HUES64 (cell line): ENCODE measurements at regions not wholly inside any gene's neighbourhood (a gene's known extent, or its start where the extent isn't known, plus 50 kb on each side); places are given as distances from the start of the nearest gene placed in this dataset.

Source experiments
- H3K27ac ChIP-seq: 2 replicates; pipeline ENCODE4 v1.7.0; 2013; ENCODE audit warnings: low read depth, low read length, inconsistent platforms
- H3K27me3 ChIP-seq: 2 replicates; pipeline ENCODE4 v1.6.1; 2013; ENCODE audit warnings: mild to moderate bottlenecking, low read length; ENCODE audit not compliant: insufficient read depth
- H3K36me3 ChIP-seq: 2 replicates; pipeline ENCODE4 v1.6.1; 2013; ENCODE audit warnings: mild to moderate bottlenecking, low read length; ENCODE audit not compliant: insufficient read depth
- H3K4me1 ChIP-seq: 2 replicates; pipeline ENCODE4 v1.6.1; 2013; ENCODE audit warnings: mild to moderate bottlenecking, low read length, moderate library complexity; ENCODE audit not compliant: insufficient read depth
- H3K4me3 ChIP-seq: 2 replicates; pipeline ENCODE4 v1.5.1; 2013; ENCODE audit warnings: mild to moderate bottlenecking, low read length, moderate library complexity
- H3K9ac ChIP-seq: 2 replicates; pipeline ENCODE4 v1.6.1; 2013; ENCODE audit warnings: mild to moderate bottlenecking, low read depth, low read length
- H3K9me3 ChIP-seq: 2 replicates; pipeline ENCODE4 v1.6.1; 2013; ENCODE audit warnings: low read depth, low read length; ENCODE audit not compliant: insufficient read depth
- WGBS: fragments of 150-250, 120-280 bp; methylation state at CpG from one replicate; pipeline ENCODE4 v1.1.7; 2013; ENCODE audit warnings: missing lambda C conversion rate; 5-methylcytosine and 5-hydroxymethylcytosine counted together

DNA sequence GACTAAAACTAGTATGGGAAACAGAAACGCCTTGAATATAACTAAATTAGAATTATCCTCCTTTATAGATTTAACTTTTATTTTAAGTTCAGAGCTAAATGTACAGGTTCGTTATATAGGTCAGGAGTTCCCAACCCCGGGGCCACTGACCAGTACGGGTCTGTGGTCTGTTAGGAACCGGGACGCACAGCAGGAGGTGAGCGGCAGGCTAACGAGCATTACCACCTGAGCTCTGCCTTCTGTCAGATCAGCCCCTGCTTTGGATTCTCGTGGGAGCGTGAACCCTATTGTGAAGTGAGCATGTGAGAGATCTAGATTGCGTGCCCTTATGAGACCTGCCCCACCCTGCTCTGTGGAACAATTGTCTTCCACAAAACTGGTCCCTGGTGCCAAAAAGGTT is 51.0 kb downstream of the FAT4 start:
- H3K9me3 ChIP-seq, result no peaks in the 10 kb centered on the region; the same call in 1 of the 2 replicates
- H3K4me1 ChIP-seq, result peaks cover 4% of the 10 kb centered on the region; the same call in 1 of the 2 replicates
- no peak overlapping the region for H3K9ac ChIP-seq
- no peak overlapping the region for H3K27ac ChIP-seq
- no peaks in the 10 kb centered on the region for H3K36me3 ChIP-seq
- 94% methylated on average over 10 of the region's 11 CpGs for WGBS
- no peaks in the 10 kb centered on the region for H3K27me3 ChIP-seq
- no peak overlapping the region for H3K4me3 ChIP-seq

DNA sequence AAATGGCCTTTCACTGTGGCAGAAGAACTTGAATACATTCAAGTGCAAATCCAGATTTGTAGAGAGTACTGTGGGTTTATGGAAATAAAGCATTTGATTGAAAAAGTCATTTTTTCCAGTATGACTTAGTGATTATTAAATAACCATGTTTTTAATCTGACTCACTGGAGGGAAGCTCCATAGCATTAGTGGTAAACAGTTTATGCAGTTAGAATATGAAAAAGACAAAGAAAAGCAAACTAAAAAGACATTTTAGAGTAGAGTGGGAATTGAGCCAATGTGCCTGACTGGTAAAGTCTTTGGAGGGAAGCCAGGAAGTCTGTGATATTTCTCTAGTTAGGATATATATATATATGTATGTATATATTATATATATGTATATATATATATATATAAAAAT is 53.4 kb downstream of the FAT4 start:
- Histone ChIP-seq H3K27ac (no peak overlapping the region), H3K36me3 (no peaks in the 10 kb centered on the region), H3K27me3 (no peaks in the 10 kb centered on the region), H3K9me3 (no peaks in the 10 kb centered on the region; the same call in 1 of the 2 replicates), H3K4me3 (no peak overlapping the region), H3K9ac (no peak overlapping the region), H3K4me1 (peaks cover 4% of the 10 kb centered on the region; the same call in 1 of the 2 replicates)

DNA sequence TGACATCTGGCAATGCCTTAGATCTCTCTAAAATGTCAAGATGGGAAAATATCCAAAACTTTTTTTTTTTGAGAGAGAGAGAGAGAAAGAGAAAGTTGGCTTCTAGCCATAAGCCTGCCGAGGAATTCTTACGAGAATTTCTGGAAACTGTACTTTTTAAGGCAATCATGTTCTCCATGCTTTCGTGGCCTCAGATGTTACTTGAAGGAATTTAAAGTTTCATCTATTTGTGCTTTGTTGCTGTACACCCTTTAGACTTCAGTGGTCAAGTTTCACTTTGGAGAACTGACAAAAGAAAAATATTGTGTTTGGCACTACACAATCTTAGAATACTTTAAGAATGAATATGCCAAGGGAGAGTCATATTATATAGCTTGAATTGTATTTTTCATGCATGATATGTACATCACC is 53.9 kb downstream of the FAT4 start:
- no peak overlapping the region for H3K4me3 ChIP-seq
- H3K27ac ChIP-seq, result no peak overlapping the region
- no peaks in the 10 kb centered on the region; the same call in 1 of the 2 replicates for H3K9me3 ChIP-seq
- H3K9ac ChIP-seq, result no peak overlapping the region
- H3K36me3 ChIP-seq, result no peaks in the 10 kb centered on the region
- WGBS, result 95% methylated on average over 3 of the region's 3 CpGs
- H3K27me3 ChIP-seq, result no peaks in the 10 kb centered on the region
- H3K4me1 ChIP-seq, result peaks cover 4% of the 10 kb centered on the region; the same call in 1 of the 2 replicates

DNA sequence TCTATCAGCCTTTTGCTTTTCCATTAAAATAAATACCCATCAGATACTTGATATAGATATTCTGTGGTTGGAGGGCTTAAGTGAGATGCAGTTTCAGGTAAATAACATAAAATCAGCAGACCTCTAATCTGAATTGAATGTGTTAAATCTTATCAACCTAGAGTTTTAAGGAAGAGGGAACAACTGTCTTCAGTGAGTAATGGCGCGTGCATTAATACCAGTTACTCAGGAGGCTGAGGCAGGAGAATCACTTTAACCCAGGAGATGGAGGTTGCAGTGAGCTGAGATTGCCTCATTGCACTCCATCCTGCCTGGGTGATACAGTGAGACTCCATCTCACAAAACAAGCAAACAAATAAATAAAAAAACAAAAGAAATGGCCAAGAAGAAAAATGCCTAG is 54.3 kb downstream of the FAT4 start:
- Histone ChIP-seq H3K27ac (no peak overlapping the region), H3K27me3 (no peaks in the 10 kb centered on the region), H3K36me3 (no peaks in the 10 kb centered on the region), H3K4me1 (peaks cover 4% of the 10 kb centered on the region; the same call in 1 of the 2 replicates), H3K4me3 (no peak overlapping the region), H3K9ac (no peak overlapping the region), H3K9me3 (no peaks in the 10 kb centered on the region; the same call in 1 of the 2 replicates)
- WGBS, result 96% methylated on average over 2 of the region's 2 CpGs

DNA sequence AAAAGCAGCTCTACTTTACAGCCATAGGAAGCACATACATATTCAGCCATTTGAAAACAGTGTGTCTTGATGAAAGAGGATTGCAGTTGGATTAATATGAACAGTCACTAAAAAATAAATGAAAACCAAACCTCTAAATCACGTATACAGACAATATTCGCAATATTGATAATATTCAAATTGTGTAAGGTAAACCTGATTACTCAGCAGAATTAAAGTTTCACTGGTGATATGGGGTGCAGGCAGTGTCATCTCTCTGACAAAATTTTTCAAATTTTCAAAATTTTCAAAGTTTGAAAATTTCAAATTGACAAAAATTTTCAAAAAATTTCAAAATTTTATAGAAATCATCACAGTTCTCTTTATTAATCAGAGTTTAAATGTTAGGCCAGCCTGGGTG is 55.7 kb downstream of the FAT4 start:
- H3K4me1 ChIP-seq, result peaks cover 4% of the 10 kb centered on the region; the same call in 1 of the 2 replicates
- no peaks in the 10 kb centered on the region for H3K36me3 ChIP-seq
- H3K9me3 ChIP-seq, result no peaks in the 10 kb centered on the region
- H3K27ac ChIP-seq, result no peak overlapping the region
- no peaks in the 10 kb centered on the region for H3K27me3 ChIP-seq
- no peak overlapping the region for H3K4me3 ChIP-seq
- no CpG with 5 or more reads among the region's 2 CpGs for WGBS
- H3K9ac ChIP-seq, result no peak overlapping the region

DNA sequence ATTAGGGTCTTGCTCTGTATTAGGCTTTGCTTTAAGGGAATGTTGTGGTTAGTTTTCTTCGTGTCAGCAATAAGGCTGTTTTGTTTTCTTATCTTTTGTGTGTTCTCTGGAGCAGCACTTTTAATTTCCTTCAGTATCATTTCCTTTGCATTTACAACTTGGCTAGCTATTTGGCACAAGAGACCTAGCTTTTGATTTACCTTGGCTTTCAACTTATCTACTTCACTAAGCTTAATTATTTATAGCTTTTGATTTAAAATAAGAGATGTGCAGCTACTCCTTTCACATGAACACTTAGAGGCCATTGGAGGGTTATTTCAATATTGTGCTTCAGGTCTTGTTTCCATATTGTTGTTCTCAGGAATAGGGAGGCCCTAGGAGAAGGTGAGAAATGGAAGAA is 68.2 kb downstream of the FAT4 start:
- H3K36me3 ChIP-seq, result no peaks in the 10 kb centered on the region
- no peaks in the 10 kb centered on the region for H3K27me3 ChIP-seq
- H3K4me1 ChIP-seq, result no peaks in the 10 kb centered on the region
- WGBS, result no CpG with 5 or more reads among the region's 1 CpG
- no peaks in the 10 kb centered on the region for H3K9me3 ChIP-seq
- no peak overlapping the region for H3K27ac ChIP-seq
- no peak overlapping the region for H3K9ac ChIP-seq
- no peak overlapping the region for H3K4me3 ChIP-seq

DNA sequence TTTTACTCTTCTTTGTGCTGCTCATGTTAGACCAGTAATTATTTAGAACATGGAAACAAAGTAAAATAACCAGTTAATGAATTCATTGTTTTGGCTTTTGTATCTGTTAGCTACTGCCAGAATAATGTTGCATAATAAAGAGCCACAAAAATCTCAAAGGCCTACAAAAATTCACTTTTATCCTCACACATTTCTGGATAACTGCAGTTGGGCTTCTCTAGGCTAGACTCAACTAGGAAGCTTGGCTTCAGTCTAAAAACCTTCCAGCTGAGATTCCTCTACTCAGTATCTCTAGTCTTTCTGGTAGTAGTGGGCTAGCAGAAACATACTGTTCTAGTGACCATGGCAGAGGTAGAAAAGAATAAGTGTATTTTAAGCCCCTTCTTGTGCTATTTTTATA is 73.0 kb downstream of the FAT4 start:
- Histone ChIP-seq H3K27me3 (no peaks in the 10 kb centered on the region), H3K27ac (no peak overlapping the region)

DNA sequence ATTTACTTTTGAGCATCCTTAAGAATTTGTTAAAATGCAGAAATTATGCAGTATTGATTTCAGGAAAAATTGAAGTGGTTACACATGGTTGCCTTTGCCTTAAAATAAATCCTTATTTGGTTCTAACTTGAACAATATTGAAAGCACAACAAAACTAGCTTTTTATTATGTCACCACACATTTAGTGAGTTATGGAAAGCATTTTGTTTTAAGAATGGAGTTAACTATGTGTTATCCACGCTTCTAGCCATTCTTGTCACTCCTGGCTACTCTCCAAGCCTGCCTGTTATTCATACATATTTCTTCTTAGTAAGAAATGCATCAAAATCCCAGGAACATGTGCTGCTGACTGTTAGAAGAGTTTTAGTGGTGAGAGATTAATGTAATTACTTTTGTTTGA is 73.9 kb downstream of the FAT4 start:
- WGBS, result no CpG with 5 or more reads among the region's 1 CpG
- Histone ChIP-seq H3K4me3 (no peak overlapping the region), H3K36me3 (no peaks in the 10 kb centered on the region), H3K4me1 (no peaks in the 10 kb centered on the region), H3K9ac (no peak overlapping the region), H3K27ac (no peak overlapping the region), H3K9me3 (no peaks in the 10 kb centered on the region), H3K27me3 (no peaks in the 10 kb centered on the region)

More for the DNA sequence above, 73.0 kb downstream of the FAT4 start:
- no peak overlapping the region for H3K9ac ChIP-seq
- no peaks in the 10 kb centered on the region for H3K4me1 ChIP-seq
- no peaks in the 10 kb centered on the region for H3K36me3 ChIP-seq
- H3K4me3 ChIP-seq, result no peak overlapping the region
- H3K9me3 ChIP-seq, result no peaks in the 10 kb centered on the region

DNA sequence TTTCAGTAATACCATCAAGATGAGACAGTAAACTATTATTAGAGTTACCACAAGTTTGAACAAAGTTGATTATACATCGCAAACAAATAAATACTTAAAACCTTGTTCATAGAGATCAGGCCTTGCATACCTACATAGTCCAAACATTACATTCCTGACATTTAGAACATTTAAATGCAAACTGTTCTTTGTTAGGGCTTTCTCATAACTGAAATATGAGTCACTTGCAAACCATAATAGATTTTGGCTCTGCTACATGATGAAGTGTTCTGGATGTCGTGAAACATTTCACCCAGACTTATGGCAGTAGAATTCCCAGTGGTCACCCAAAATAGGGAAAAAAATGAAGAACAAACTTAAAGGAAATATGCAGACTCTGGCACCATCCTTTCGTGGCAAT is 75.0 kb downstream of the FAT4 start:
- Histone ChIP-seq H3K9ac (no peak overlapping the region), H3K4me3 (no peak overlapping the region), H3K27me3 (no peaks in the 10 kb centered on the region), H3K9me3 (no peaks in the 10 kb centered on the region), H3K4me1 (0 out of 2 replicates have a peak, but pooled peaks cover 6% of the 10 kb centered on the region), H3K36me3 (no peaks in the 10 kb centered on the region), H3K27ac (no peak overlapping the region)
- WGBS, result 80% methylated on average over 3 of the region's 3 CpGs

DNA sequence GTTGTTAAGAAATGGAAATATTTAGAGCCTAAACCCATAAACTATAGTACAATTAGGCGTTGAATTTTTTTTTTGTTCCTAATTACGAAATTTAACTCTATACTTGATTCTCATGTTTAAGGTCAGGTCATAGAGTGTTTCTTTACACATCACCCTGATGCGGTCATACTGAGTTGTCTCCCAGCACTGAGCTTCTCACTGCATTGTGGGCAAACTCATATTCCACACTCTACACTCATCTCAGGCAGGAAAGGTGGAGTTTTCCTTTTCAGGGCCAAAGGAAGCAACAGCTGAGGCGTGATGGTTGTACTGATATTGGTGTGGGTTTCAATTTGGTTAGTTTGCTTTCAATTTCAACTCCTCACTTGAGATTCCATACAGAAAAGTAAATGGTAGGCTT is 75.4 kb downstream of the FAT4 start:
- no peak overlapping the region for H3K9ac ChIP-seq
- H3K4me1 ChIP-seq, result 0 out of 2 replicates have a peak, but pooled peaks cover 6% of the 10 kb centered on the region
- WGBS, result 99% methylated on average over 4 of the region's 4 CpGs
- no peaks in the 10 kb centered on the region for H3K9me3 ChIP-seq
- no peak overlapping the region for H3K27ac ChIP-seq
- no peak overlapping the region for H3K4me3 ChIP-seq
- no peaks in the 10 kb centered on the region for H3K36me3 ChIP-seq
- H3K27me3 ChIP-seq, result no peaks in the 10 kb centered on the region

DNA sequence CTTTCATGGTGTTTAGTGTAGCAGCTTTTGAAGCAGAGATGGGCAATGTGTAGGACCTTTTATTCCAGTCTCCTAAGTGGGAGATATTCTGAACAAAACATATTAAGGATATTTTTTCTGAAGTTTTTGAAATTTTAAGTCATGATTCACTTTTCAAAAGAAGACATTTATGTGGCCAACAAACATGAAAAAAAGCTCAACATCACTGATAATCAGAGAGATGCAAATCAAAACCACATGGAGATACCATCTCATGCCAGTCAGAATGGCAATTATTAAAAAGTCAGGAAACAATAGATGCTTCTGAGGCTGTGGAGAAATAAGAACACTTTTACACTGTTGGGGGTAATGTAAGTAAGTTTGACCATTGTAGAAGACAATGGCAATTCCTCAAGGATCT is 76.0 kb downstream of the FAT4 start:
- H3K9me3 ChIP-seq, result no peaks in the 10 kb centered on the region
- no peak overlapping the region for H3K4me3 ChIP-seq
- 0 out of 2 replicates have a peak, but pooled peaks cover 6% of the 10 kb centered on the region for H3K4me1 ChIP-seq
- H3K27me3 ChIP-seq, result no peaks in the 10 kb centered on the region
- H3K27ac ChIP-seq, result no peak overlapping the region
- H3K9ac ChIP-seq, result no peak overlapping the region
- H3K36me3 ChIP-seq, result no peaks in the 10 kb centered on the region

DNA sequence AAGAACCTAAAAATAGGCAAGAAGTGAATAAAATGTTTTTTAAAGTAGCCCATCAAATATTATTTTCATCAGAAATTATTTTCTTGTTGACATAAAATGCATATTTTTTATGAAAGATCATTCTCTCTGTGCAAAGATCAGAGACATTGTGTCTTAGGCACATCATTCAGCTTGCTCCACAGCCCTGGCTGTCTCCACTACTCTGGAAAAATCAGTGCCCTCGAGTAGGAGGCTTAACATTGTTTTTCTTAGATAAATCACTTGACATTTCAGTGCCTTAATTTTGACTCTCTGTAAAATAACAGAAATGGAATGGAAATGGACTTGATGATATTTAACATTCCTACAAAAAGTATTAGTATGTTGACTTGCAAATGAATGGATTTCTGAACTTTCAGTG is 77.9 kb downstream of the FAT4 start:
- 0 out of 2 replicates have a peak, but pooled peaks cover 14% of the 10 kb centered on the region for H3K4me1 ChIP-seq
- no peaks in the 10 kb centered on the region for H3K9me3 ChIP-seq
- H3K9ac ChIP-seq, result no peak overlapping the region
- 100% methylated on average over 1 of the region's 1 CpG for WGBS
- H3K36me3 ChIP-seq, result no peaks in the 10 kb centered on the region
- no peak overlapping the region for H3K27ac ChIP-seq
- no peak overlapping the region for H3K4me3 ChIP-seq
- H3K27me3 ChIP-seq, result no peaks in the 10 kb centered on the region
